ENCODE measurements at regions not wholly inside any gene's neighbourhood (a gene's known extent, or its start where the extent isn't known, plus 50 kb on each side); places are given as distances from the start of the nearest gene placed in this dataset.

GRCh38 chr20:6941571-6941970, 174.1 kb downstream of the BMP2 start:
- TF ChIP-seq EZH2 (optimal IDR thresholded peaks at IDR 0.05; ENCODE audit: low read depth, low read length): no peak
- Histone ChIP-seq H3K9me2 (replicated peaks; ENCODE audit: insufficient read depth, low read length) (no peaks in the 10 kb centered on the region), H4K20me1 (ENCODE audit: insufficient read depth, low read length) (no peaks in the 10 kb centered on the region), H3K36me3 (replicated peaks; ENCODE audit: insufficient read depth, low read length) (no peaks in the 10 kb centered on the region), H3K27ac (ENCODE audit: low read length) (no peak overlapping the region), H3K27me3 (replicated peaks; ENCODE audit: insufficient read depth, low read length) (no peaks in the 10 kb centered on the region), H3K4me2 (ENCODE audit: low read depth, low read length) (no peak overlapping the region), H3F3A (ENCODE audit: insufficient read depth, low read length) (no peaks in the 10 kb centered on the region), H3K4me1 (ENCODE audit: low read length) (0 out of 2 replicates have a peak, but pooled peaks cover 4% of the 10 kb centered on the region), H3K4me3 (ENCODE audit: low read length) (no peak overlapping the region), H2AFZ (ENCODE audit: low read length) (no peak overlapping the region), H3K9me3 (replicated peaks; ENCODE audit: insufficient read depth, low read length) (no peaks in the 10 kb centered on the region), H3K79me2 (ENCODE audit: low read length) (no peaks in the 10 kb centered on the region), H3K9ac (ENCODE audit: low read length) (no peak overlapping the region)
- no peak for DNase-seq

- Histone ChIP-seq H2AFZ (ENCODE audit: low read length) (no peak overlapping the region), H3K36me3 (replicated peaks; ENCODE audit: insufficient read depth, low read length) (no peaks in the 10 kb centered on the region), H3K9me3 (replicated peaks; ENCODE audit: insufficient read depth, low read length) (no peaks in the 10 kb centered on the region), H3F3A (ENCODE audit: insufficient read depth, low read length) (no peaks in the 10 kb centered on the region), H3K79me2 (ENCODE audit: low read length) (no peaks in the 10 kb centered on the region), H3K9me2 (replicated peaks; ENCODE audit: insufficient read depth, low read length) (no peaks in the 10 kb centered on the region), H3K4me1 (ENCODE audit: low read length) (0 out of 2 replicates have a peak, but pooled peaks cover 4% of the 10 kb centered on the region), H3K9ac (ENCODE audit: low read length) (no peak overlapping the region), H3K27ac (ENCODE audit: low read length) (no peak overlapping the region), H4K20me1 (ENCODE audit: insufficient read depth, low read length) (no peaks in the 10 kb centered on the region), H3K4me3 (ENCODE audit: low read length) (no peak overlapping the region), H3K4me2 (ENCODE audit: low read depth, low read length) (no peak overlapping the region), H3K27me3 (replicated peaks; ENCODE audit: insufficient read depth, low read length) (no peaks in the 10 kb centered on the region)
- no peak for TF ChIP-seq EZH2phosphoT487 (IDR thresholded peaks at IDR 0.05; ENCODE audit: low read length)
- TF ChIP-seq CTCF (IDR thresholded peaks at IDR 0.05; ENCODE audit: low read length): no peak
- TF ChIP-seq EZH2 (optimal IDR thresholded peaks at IDR 0.05; ENCODE audit: low read depth, low read length): no peak
- no peak for DNase-seq
These were observed 174.8 kb downstream of the BMP2 start for GRCh38 chr20:6942266-6942665.

- Histone ChIP-seq H3K4me2 (ENCODE audit: low read depth, low read length) (no peak overlapping the region), H3K27me3 (replicated peaks; ENCODE audit: insufficient read depth, low read length) (no peaks in the 10 kb centered on the region), H3K79me2 (ENCODE audit: low read length) (no peaks in the 10 kb centered on the region), H4K20me1 (ENCODE audit: insufficient read depth, low read length) (no peaks in the 10 kb centered on the region), H3K4me1 (ENCODE audit: low read length) (0 out of 2 replicates have a peak, but pooled peaks cover 4% of the 10 kb centered on the region), H3F3A (ENCODE audit: insufficient read depth, low read length) (no peaks in the 10 kb centered on the region), H3K4me3 (ENCODE audit: low read length) (no peak overlapping the region), H3K9ac (ENCODE audit: low read length) (no peak overlapping the region), H3K36me3 (replicated peaks; ENCODE audit: insufficient read depth, low read length) (no peaks in the 10 kb centered on the region), H2AFZ (ENCODE audit: low read length) (no peak overlapping the region), H3K27ac (ENCODE audit: low read length) (no peak overlapping the region), H3K9me2 (replicated peaks; ENCODE audit: insufficient read depth, low read length) (no peaks in the 10 kb centered on the region), H3K9me3 (replicated peaks; ENCODE audit: insufficient read depth, low read length) (no peaks in the 10 kb centered on the region)
- no peak for DNase-seq
- TF ChIP-seq EZH2 (optimal IDR thresholded peaks at IDR 0.05; ENCODE audit: low read depth, low read length): no peak
- TF ChIP-seq EZH2phosphoT487 (IDR thresholded peaks at IDR 0.05; ENCODE audit: low read length): no peak
These were observed 176.8 kb downstream of the BMP2 start for GRCh38 chr20:6944292-6944691.

GRCh38 chr20:6953611-6954010, 186.1 kb downstream of the BMP2 start:
- H4K20me1 ChIP-seq (ENCODE audit: insufficient read depth, low read length): no peaks in the 10 kb centered on the region
- no peaks in the 10 kb centered on the region for H3K36me3 ChIP-seq (replicated peaks; ENCODE audit: insufficient read depth, low read length)
- no peak for TF ChIP-seq EZH2phosphoT487 (IDR thresholded peaks at IDR 0.05; ENCODE audit: low read length)
- H3K27me3 ChIP-seq (replicated peaks; ENCODE audit: insufficient read depth, low read length): no peaks in the 10 kb centered on the region
- no peaks in the 10 kb centered on the region for H3F3A ChIP-seq (ENCODE audit: insufficient read depth, low read length)
- no peak overlapping the region for H3K4me3 ChIP-seq (ENCODE audit: low read length)
- no peaks in the 10 kb centered on the region for H3K9me3 ChIP-seq (replicated peaks; ENCODE audit: insufficient read depth, low read length)
- H3K79me2 ChIP-seq (ENCODE audit: low read length): no peaks in the 10 kb centered on the region
- H3K4me1 ChIP-seq (ENCODE audit: low read length): no peaks in the 10 kb centered on the region
- H3K27ac ChIP-seq (ENCODE audit: low read length): no peak overlapping the region
- DNase-seq: no peak
- H3K9me2 ChIP-seq (replicated peaks; ENCODE audit: insufficient read depth, low read length): no peaks in the 10 kb centered on the region
- H3K4me2 ChIP-seq (ENCODE audit: low read depth, low read length): no peak overlapping the region
- no peak overlapping the region for H2AFZ ChIP-seq (ENCODE audit: low read length)
- H3K9ac ChIP-seq (ENCODE audit: low read length): no peak overlapping the region

- no peak overlapping the region for H3K4me3 ChIP-seq (ENCODE audit: low read length)
- H3F3A ChIP-seq (ENCODE audit: insufficient read depth, low read length): no peaks in the 10 kb centered on the region
- H2AFZ ChIP-seq (ENCODE audit: low read length): no peak overlapping the region
- no peaks in the 10 kb centered on the region for H4K20me1 ChIP-seq (ENCODE audit: insufficient read depth, low read length)
- TF ChIP-seq CTCF (IDR thresholded peaks at IDR 0.05; ENCODE audit: low read length) (no peak), EZH2phosphoT487 (IDR thresholded peaks at IDR 0.05; ENCODE audit: low read length) (no peak), EZH2 (optimal IDR thresholded peaks at IDR 0.05; ENCODE audit: low read depth, low read length) (no peak)
- H3K9me2 ChIP-seq (replicated peaks; ENCODE audit: insufficient read depth, low read length): no peaks in the 10 kb centered on the region
- H3K4me2 ChIP-seq (ENCODE audit: low read depth, low read length): no peak overlapping the region
- H3K4me1 ChIP-seq (ENCODE audit: low read length): no peaks in the 10 kb centered on the region
- no peaks in the 10 kb centered on the region for H3K27me3 ChIP-seq (replicated peaks; ENCODE audit: insufficient read depth, low read length)
- no peaks in the 10 kb centered on the region for H3K9me3 ChIP-seq (replicated peaks; ENCODE audit: insufficient read depth, low read length)
- H3K79me2 ChIP-seq (ENCODE audit: low read length): no peaks in the 10 kb centered on the region
- DNase-seq: no peak
- H3K27ac ChIP-seq (ENCODE audit: low read length): no peak overlapping the region
- no peaks in the 10 kb centered on the region for H3K36me3 ChIP-seq (replicated peaks; ENCODE audit: insufficient read depth, low read length)
- H3K9ac ChIP-seq (ENCODE audit: low read length): no peak overlapping the region
These were observed 186.7 kb downstream of the BMP2 start for GRCh38 chr20:6954219-6954618.
